ENCODE measurements at regions not wholly inside any gene's neighbourhood (a gene's known extent, or its start where the extent isn't known, plus 50 kb on each side); places are given as distances from the start of the nearest gene placed in this dataset.

DNA sequence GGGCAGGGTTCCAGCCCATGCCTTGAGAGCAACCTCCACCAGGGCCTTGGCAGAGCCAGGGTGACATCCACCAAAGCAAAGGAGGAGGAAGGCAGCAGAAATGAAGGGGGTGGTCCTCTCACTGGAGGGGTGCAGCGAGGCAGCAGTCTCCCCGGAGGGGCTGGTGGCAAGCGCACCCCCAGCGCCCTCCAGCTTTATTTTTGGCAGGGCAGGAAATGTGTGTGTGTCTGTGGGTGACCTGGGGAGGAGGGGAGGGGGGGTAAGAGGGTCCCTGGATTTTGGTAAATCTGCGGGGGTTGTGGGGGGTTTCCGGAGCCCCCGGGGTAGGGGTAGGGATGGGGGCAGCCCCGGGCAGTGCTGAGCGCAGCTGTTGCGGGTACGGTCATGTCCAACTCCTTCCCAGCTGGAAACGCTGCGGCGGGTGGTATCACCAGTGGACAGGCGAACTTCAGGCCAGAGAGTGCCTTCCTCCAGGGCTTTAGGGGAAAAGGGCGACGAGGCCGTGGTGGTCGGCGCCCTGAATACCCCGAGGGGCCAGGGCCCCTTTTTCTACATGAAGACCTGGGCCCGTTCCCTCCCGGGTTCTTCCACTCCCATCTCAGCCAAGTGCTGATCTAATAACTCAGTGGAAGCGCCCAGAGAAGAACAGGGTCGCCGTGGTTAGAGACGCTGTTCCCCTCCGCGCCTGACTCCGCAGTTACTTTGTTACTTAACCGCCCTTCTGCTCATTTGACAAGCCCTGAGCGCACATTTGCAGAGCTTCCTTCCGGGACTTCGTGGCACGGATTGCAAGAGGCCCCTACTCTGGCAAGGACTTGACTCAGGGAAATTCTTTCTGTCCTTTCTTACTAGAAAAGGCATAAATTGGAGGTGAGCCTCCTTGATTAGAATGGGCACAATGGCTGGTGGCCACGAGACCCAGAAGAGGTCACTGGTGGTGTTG, 55.2 kb downstream of the FOS start:
- ATAC-seq (ENCODE audit: low read depth in 2 of 2) (peak; percentile 80 to 87), DNase-seq (peak; percentile 32)
- H3K4me3 Mint-ChIP-seq, result peak overlapping the region; percentile 81 to 96 (median 93)
- peaks cover 0 to 5% of the 10 kb centered on the region in 2 donors for H3K36me3 Mint-ChIP-seq
- peak overlapping the region; percentile 50 to 96 (median 83) for H3K27ac Mint-ChIP-seq
- H3K4me1 Mint-ChIP-seq, result peaks cover 11 to 24% (median 24%) of the 10 kb centered on the region in 3 donors
- H3K9me3 Mint-ChIP-seq, result peaks cover 0 to 5% (median 0%) of the 10 kb centered on the region in 7 donors
- H3K27me3 Mint-ChIP-seq, result peaks cover 5 to 28% (median 17%) of the 10 kb centered on the region in 3 donors

DNA sequence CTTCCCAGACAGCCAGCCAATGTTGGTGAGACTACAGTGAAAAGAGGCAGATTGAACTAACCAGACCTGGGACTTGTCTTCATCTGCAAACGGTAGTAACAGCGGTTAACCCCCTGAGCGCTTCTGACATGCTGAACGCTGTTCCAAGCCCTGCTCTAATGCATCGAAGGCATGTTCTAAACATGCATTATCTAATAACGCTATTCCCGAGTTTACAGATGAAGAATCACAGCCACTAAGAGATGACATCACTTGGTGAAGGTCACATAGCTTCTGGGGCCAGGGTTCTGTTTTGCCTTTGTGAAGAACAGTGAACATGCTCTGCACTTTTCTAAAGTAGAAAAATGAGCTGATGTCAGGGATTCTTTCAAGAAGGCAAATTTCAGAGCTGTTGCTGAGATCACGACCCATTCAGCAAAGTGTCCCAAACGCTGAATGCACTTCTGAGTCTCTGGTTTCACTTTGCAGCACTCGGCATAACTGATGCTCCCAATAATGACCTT, 56.0 kb downstream of the FOS start:
- peaks cover 0 to under 1% of the 10 kb centered on the region in 2 donors for H3K36me3 Mint-ChIP-seq
- no peak for DNase-seq
- peak overlapping the region; percentile 81 to 96 (median 93) for H3K4me3 Mint-ChIP-seq
- H3K27me3 Mint-ChIP-seq, result peaks cover 5 to 25% (median 17%) of the 10 kb centered on the region in 3 donors
- H3K27ac Mint-ChIP-seq, result peak overlapping the region in 4 of 6 donors; percentile 50 to 90 (median 60)
- H3K4me1 Mint-ChIP-seq, result peaks cover 11 to 24% (median 24%) of the 10 kb centered on the region in 3 donors
- peak; percentile 34 to 39 for ATAC-seq (ENCODE audit: low read depth in 2 of 2)
- H3K9me3 Mint-ChIP-seq, result peaks cover 0 to 5% (median 0%) of the 10 kb centered on the region in 7 donors

DNA sequence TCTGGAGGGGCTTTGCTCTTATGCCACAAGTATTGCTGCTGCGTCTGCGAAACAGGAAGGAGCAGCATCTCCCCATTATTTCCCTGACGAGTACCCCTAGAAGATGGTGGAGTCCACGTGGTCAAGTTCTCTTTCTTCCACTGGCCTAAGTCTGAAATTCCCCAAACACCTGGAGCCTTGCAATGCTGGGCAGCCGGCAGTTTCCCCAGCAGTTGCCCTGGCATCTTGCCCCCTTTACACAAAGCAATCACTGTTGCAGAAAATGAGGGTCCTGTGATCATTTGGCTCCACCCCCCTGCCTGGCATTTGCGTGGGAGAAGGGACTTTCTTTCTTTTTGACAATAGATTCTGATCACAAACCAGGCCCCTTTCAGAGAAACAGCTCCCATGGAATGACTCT, 56.9 kb downstream of the FOS start:
- Mint-ChIP-seq H3K36me3 (no peaks in the 10 kb centered on the region), H3K4me3 (peak overlapping the region in 6 of 8 donors; percentile 21 to 75 (median 34)), H3K27ac (peak overlapping the region in 2 of 6 donors; percentile 1 to 76), H3K4me1 (peaks cover 11 to 24% (median 24%) of the 10 kb centered on the region in 3 donors), H3K27me3 (peaks cover 5 to 15% (median 12%) of the 10 kb centered on the region in 3 donors), H3K9me3 (peaks cover 0 to 5% (median 0%) of the 10 kb centered on the region in 7 donors)
- ATAC-seq (ENCODE audit: low read depth in 2 of 2), result no peak
- no peak for DNase-seq

DNA sequence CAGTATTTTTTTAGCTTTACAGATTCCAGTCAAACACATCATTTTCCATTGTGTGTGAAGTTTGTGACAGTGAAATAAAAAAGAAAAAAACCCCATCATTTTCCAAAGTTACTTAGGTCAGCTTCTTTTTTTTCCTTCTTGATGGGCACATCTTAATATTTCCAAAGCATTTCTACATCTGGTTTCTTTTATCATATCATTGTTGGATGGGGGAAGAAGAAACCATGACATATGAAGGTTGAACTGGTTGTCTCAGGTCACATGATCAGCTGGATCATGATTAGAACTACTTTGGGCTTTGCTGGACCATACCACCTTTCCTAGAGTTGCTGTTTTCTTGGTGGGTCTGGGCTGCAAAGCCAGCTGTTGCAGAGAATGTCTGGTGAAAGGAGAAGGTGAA, 59.8 kb downstream of the FOS start:
- DNase-seq, result no peak
- peaks cover 0 to 11% (median 0%) of the 10 kb centered on the region in 3 donors for H3K27me3 Mint-ChIP-seq
- no peaks in the 10 kb centered on the region for H3K36me3 Mint-ChIP-seq
- ATAC-seq (ENCODE audit: low read depth in 2 of 2), result no peak
- no peak overlapping the region for H3K4me3 Mint-ChIP-seq
- H3K27ac Mint-ChIP-seq, result no peak overlapping the region
- H3K4me1 Mint-ChIP-seq, result peaks cover 22 to 31% (median 26%) of the 10 kb centered on the region in 3 donors
- peaks cover 0 to 5% (median 0%) of the 10 kb centered on the region in 7 donors for H3K9me3 Mint-ChIP-seq

DNA sequence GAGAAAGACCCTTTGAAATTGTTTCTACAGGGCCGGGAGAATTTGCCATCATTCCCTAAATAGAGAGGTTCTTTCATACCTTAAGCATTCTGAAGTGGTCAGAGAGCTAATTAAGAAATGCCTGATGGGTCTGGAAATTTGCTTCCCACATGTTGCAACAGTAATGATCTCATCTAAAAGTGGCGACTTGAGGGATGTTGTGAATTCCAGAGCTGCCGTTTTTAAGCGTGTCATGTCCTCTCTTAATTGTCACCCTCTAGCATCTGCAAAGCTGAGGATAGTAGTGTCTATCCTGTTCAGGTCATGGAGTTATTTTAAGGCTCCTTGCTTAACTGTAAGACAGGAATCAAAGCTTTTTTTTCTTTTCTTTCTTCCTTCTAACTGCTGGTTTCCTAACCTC, 60.4 kb downstream of the FOS start:
- H3K4me3 Mint-ChIP-seq, result peak overlapping the region in 1 of 8 donors; percentile 16
- no peak overlapping the region for H3K27ac Mint-ChIP-seq
- ATAC-seq (ENCODE audit: low read depth in 2 of 2) (no peak), DNase-seq (no peak)
- H3K4me1 Mint-ChIP-seq, result peaks cover 22 to 27% (median 22%) of the 10 kb centered on the region in 3 donors
- H3K36me3 Mint-ChIP-seq, result no peaks in the 10 kb centered on the region
- H3K9me3 Mint-ChIP-seq, result peaks cover 0 to 5% (median 0%) of the 10 kb centered on the region in 7 donors
- H3K27me3 Mint-ChIP-seq, result peaks cover 0 to 11% (median 0%) of the 10 kb centered on the region in 3 donors

DNA sequence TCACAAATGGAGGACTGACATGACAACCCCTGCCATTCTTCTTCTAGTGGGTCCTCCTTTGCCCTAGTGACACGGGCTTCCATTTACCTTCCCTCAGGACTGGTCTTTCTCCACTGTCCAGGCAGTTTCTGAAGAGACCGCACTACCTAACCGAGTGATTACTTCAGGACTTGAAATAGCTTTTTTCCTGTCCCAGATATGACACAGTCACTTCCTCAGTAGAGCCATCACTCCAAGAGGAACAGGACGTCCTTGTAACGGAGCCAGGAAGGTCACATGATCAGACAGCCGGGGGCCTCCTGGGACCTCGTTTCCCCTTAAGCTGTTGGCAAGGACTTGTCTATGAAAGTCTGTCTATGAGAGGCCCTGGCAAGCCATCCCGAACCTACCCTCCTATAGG, 62.3 kb downstream of the FOS start:
- H3K9me3 Mint-ChIP-seq, result peaks cover 0 to 8% (median 2%) of the 10 kb centered on the region in 7 donors
- DNase-seq, result no peak
- peak in 1 of 2 donors; percentile 50 for ATAC-seq (ENCODE audit: low read depth in 2 of 2)
- H3K36me3 Mint-ChIP-seq, result no peaks in the 10 kb centered on the region
- H3K4me1 Mint-ChIP-seq, result peaks cover 14 to 18% (median 15%) of the 10 kb centered on the region in 3 donors
- H3K4me3 Mint-ChIP-seq, result no peak overlapping the region
- peak overlapping the region in 1 of 6 donors; percentile 31 for H3K27ac Mint-ChIP-seq
- peaks cover 0 to 11% (median 0%) of the 10 kb centered on the region in 3 donors for H3K27me3 Mint-ChIP-seq

DNA sequence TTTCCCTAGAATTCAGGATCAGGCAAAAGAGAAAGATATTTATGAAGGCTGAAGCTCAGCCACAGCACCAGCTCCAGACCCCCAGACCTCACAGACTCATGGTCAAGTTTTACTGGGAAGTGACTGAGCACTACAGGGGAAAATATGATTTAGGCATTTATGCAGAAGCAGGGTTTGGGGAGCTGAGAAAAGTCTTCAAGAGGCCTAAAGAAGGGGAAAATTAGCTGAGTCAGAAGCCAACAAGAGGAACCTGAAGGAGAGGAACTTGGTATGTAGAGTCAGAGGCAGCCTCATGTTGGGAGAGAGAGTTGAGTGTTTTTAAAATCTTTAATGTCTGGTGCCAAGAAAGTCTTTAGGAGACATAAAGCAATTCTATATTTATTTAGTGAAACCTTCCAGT, 63.0 kb downstream of the FOS start:
- no peak overlapping the region for H3K4me3 Mint-ChIP-seq
- ATAC-seq (ENCODE audit: low read depth in 2 of 2) (no peak), DNase-seq (no peak)
- H3K4me1 Mint-ChIP-seq, result peaks cover 14 to 18% (median 15%) of the 10 kb centered on the region in 3 donors
- H3K36me3 Mint-ChIP-seq, result no peaks in the 10 kb centered on the region
- H3K27me3 Mint-ChIP-seq, result peaks cover 0 to 11% (median 0%) of the 10 kb centered on the region in 3 donors
- H3K9me3 Mint-ChIP-seq, result peaks cover 0 to 8% (median 2%) of the 10 kb centered on the region in 7 donors
- peak overlapping the region in 2 of 6 donors; percentile 40 to 53 for H3K27ac Mint-ChIP-seq

DNA sequence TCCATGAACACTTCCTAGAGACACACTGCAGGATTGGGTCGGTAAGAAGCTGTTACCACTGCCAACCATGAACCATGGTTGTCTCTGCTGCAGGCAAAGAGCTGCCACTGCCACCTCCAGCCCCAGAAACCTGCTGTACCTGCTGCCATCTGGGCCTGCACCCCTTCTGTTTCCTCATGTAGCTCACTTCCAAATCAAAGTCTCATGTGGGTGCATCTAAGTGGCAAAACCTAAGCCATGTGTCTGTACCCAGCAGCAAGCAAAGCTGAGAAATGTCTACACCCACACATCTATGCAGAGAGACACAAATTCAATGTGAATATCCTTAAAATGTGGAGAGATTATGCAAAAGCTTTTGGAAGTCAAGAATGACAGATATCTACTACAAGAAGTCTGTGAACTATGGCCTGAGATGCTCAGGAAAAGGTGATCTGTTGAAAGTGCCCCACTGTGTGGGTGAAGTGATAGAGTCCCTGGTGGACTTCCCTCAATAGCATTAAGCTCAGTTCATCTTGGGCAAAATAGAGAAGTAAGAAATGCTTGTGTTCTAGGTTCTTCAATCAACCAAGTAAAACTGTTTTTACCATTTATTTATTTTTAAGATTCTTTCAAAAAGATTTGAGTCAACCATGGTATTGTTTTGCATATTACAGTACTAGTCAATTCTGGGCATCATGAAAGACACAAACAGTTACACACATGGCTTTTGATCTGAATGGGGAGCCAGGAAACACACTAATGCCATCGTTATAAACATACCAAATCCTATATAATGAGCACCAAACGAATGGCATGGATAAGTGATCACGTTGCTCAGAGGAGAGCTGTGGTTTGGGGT, 64.4 kb downstream of the FOS start:
- H3K27me3 Mint-ChIP-seq, result peaks cover 0 to 11% (median 0%) of the 10 kb centered on the region in 3 donors
- H3K27ac Mint-ChIP-seq, result peak overlapping the region in 1 of 6 donors; percentile 0
- DNase-seq (no peak), ATAC-seq (ENCODE audit: low read depth in 2 of 2) (peak; percentile 43 to 65)
- H3K36me3 Mint-ChIP-seq, result no peaks in the 10 kb centered on the region
- H3K4me3 Mint-ChIP-seq, result no peak overlapping the region
- peaks cover 14 to 18% (median 15%) of the 10 kb centered on the region in 3 donors for H3K4me1 Mint-ChIP-seq
- peaks cover 0 to 5% (median 0%) of the 10 kb centered on the region in 7 donors for H3K9me3 Mint-ChIP-seq

DNA sequence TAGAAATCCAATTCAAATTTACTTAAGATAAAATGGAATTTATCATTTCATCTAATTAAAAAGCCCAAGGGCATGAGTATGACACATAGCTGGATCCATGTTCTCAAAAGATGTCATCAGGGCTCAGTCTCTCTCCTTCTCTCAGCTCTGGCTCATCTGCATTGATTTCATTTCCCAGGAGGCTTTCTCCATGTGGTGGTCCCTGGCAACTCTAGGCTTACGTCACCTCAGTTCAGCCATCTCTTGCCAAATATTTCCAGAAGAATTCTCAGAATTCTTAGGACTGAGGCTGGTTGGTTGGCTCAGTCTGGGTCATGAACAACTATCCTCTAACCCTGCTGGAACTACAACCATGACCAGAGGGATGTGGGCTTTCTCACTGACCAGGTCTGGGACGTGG, 65.3 kb downstream of the FOS start:
- Mint-ChIP-seq H3K4me3 (peak overlapping the region in 1 of 8 donors; percentile 21), H3K9me3 (peaks cover 0 to 5% (median 0%) of the 10 kb centered on the region in 7 donors), H3K27ac (no peak overlapping the region), H3K27me3 (peaks cover 0 to 5% (median 0%) of the 10 kb centered on the region in 3 donors), H3K36me3 (no peaks in the 10 kb centered on the region), H3K4me1 (peaks cover 14 to 18% (median 15%) of the 10 kb centered on the region in 3 donors)
- ATAC-seq (ENCODE audit: low read depth in 2 of 2), result no peak
- no peak for DNase-seq

DNA sequence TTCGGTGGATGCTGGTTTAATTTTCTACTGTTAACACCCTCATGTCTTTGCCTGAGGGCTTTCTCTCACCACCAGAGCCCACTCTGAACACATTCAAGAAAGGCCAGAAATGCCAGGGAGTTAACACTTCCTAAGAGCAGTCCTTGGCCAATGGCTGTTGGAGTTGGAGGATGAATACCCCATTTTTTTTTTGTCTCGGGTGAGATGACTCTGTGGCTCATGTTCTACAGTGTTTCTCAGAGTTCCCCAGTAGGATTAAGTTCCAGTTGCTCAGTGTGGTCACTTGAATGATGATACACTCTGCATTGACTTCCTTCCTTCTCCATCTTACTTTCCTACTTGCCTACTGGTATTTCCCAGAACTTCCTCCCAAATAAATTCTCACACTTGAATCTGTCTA, 65.8 kb downstream of the FOS start:
- peaks cover 0 to 5% (median 0%) of the 10 kb centered on the region in 3 donors for H3K27me3 Mint-ChIP-seq
- peak overlapping the region in 1 of 6 donors; percentile 45 for H3K27ac Mint-ChIP-seq
- no peak overlapping the region for H3K4me3 Mint-ChIP-seq
- H3K4me1 Mint-ChIP-seq, result peaks cover 14 to 18% (median 15%) of the 10 kb centered on the region in 3 donors
- DNase-seq (no peak), ATAC-seq (ENCODE audit: low read depth in 2 of 2) (no peak)
- peaks cover 0 to 5% (median 2%) of the 10 kb centered on the region in 7 donors for H3K9me3 Mint-ChIP-seq
- peaks cover 0 to 3% of the 10 kb centered on the region in 2 donors for H3K36me3 Mint-ChIP-seq

DNA sequence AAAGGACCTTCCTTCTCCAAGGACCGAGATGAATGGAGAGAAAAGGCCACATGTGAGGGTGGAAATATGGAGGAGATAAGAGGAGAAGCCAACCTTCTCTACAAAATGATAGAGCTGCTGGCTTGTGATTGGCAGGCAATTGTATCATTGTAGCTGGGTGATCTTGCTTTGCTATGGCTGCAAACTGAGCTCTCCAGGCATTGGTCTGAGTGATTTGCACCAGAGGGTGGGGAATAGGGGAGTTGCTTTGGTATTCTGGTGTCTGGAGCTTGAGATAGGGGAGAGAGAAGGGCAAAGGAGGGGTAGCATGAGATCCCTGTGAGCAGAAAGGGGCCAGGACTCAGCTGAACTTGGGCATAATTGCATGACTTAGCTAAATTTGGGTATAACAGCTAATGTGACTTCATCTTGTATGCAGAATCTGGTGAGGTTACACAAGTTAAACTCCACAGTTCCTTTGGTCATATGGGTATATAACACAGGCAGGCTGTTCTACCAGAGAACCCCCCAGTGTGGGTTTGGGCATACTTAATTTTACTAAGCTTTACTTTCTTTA, 72.0 kb downstream of the FOS start:
- no peaks in the 10 kb centered on the region for H3K27me3 Mint-ChIP-seq
- H3K36me3 Mint-ChIP-seq, result peaks cover 0 to 8% of the 10 kb centered on the region in 2 donors
- DNase-seq (no peak), ATAC-seq (ENCODE audit: low read depth in 2 of 2) (no peak)
- peak overlapping the region in 1 of 6 donors; percentile 10 for H3K27ac Mint-ChIP-seq
- H3K9me3 Mint-ChIP-seq, result peaks cover 0 to 9% (median 4%) of the 10 kb centered on the region in 7 donors
- H3K4me1 Mint-ChIP-seq, result no peaks in the 10 kb centered on the region
- no peak overlapping the region for H3K4me3 Mint-ChIP-seq

DNA sequence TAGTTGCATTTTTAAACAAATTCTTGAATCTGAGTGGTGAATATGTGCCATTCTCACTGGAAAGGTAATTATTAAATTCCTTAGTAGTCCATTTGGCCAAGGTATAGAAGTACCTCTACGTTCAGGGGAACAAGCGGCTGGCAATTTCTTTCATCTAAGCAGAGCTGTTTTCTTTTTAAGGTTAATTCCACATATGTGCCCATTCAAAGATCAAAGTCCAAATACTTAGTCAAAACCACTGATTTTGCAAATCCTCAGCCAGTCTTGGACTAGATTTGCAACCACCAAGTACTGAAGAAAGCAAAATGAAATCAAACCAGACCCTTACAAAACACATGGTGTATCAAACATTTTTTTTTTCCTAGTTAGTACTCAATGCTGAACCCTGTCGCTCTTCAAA, 68.7 kb upstream of the JDP2 start:
- ATAC-seq (ENCODE audit: low read depth in 2 of 2), result no peak
- Mint-ChIP-seq H3K27ac (no peak overlapping the region), H3K9me3 (no peaks in the 10 kb centered on the region), H3K27me3 (peaks cover 0 to 11% (median 4%) of the 10 kb centered on the region in 3 donors), H3K4me1 (peaks cover 0 to 5% (median 0%) of the 10 kb centered on the region in 3 donors), H3K4me3 (no peak overlapping the region), H3K36me3 (no peaks in the 10 kb centered on the region)
- no peak for DNase-seq
